Small intestine (tissue), 7 donors: ENCODE measurements at regions not wholly inside any gene's neighbourhood (a gene's known extent, or its start where the extent isn't known, plus 50 kb on each side); places are given as distances from the start of the nearest gene placed in this dataset.

Source experiments
- DNase-seq, 2 donors: peaks; one replicate each; pipeline versions ENCODE4 v3.0.0 to v3.0.0-alpha.2; 2013
- FAIRE-seq: peaks from 2 replicates; lab custom pipeline; 2012; peaks lifted over from hg19 to GRCh38; lab: Jason Lieb, UNC
- H3K27ac ChIP-seq, 3 donors: one replicate each; pipeline ENCODE4 v1.5.1; 2013; ENCODE audit warnings: low read length in 2 of 3, mild to moderate bottlenecking in 2 of 3, control low read depth in 1 of 3, inconsistent platforms in 1 of 3, low read depth in 1 of 3, moderate library complexity in 1 of 3
- H3K27me3 ChIP-seq, 3 donors: one replicate each; pipeline ENCODE4 v1.6.1; 2013; ENCODE audit warnings: low read length in 3 of 3, inconsistent platforms in 1 of 3; ENCODE audit not compliant: control insufficient read depth in 3 of 3, insufficient read depth in 3 of 3
- H3K36me3 ChIP-seq, 3 donors: one replicate each; pipeline ENCODE4 v1.6.1; 2013; ENCODE audit warnings: low read length in 3 of 3, inconsistent platforms in 1 of 3, low read depth in 1 of 3, mild to moderate bottlenecking in 1 of 3, moderate library complexity in 1 of 3; ENCODE audit not compliant: control insufficient read depth in 3 of 3, insufficient read depth in 2 of 3
- H3K4me1 ChIP-seq, 3 donors: one replicate each; pipeline ENCODE4 v1.6.1; 2013; ENCODE audit warnings: low read length in 2 of 3, inconsistent platforms in 1 of 3, low read depth in 1 of 3, mild to moderate bottlenecking in 1 of 3, moderate library complexity in 1 of 3; ENCODE audit not compliant: control insufficient read depth in 3 of 3, insufficient read depth in 2 of 3
- H3K4me3 ChIP-seq, 3 donors: one replicate each; pipeline ENCODE4 v1.5.1; 2013; ENCODE audit warnings: low read length in 3 of 3, control low read depth in 1 of 3, inconsistent platforms in 1 of 3, low read depth in 1 of 3, mild to moderate bottlenecking in 1 of 3, moderate library complexity in 1 of 3
- H3K9me3 ChIP-seq, 2 donors: one replicate each; pipeline ENCODE4 v1.6.1; 2013; ENCODE audit warnings: low read depth in 1 of 2, low read length in 1 of 2; ENCODE audit not compliant: control insufficient read depth in 2 of 2, insufficient read depth in 1 of 2
- WGBS, 3 donors: extraction: QIAGEN DNeasy Blood & Tissue Kit; methylation state at CpG; one replicate each; pipeline ENCODE4 v1.1.7; 2013; 5-methylcytosine and 5-hydroxymethylcytosine counted together
- donor health status: healthy with polysubstance abuse.
- donor health status: control.
- donor health status: control.
- donor health status: Bipolar disorder and iron deficiency.
- donor health status: healthy.

GRCh38 chrX:34716302-34716701 is 59.2 kb upstream of the TMEM47 start:
- DNase-seq (no peak), FAIRE-seq (no peak)
- H3K27me3 ChIP-seq = no peaks in the 10 kb centered on the region
- no peaks in the 10 kb centered on the region for H3K4me1 ChIP-seq
- WGBS, 3 donors = 67 to 85% (median 75%) methylated on average over 3 of the region's 3 CpGs
- H3K9me3 ChIP-seq = no peaks in the 10 kb centered on the region
- no peak overlapping the region for H3K4me3 ChIP-seq
- H3K27ac ChIP-seq = no peak overlapping the region
- H3K36me3 ChIP-seq = no peaks in the 10 kb centered on the region

GRCh38 chrX:34734383-34734782 is 77.3 kb upstream of the TMEM47 start:
- Histone ChIP-seq H3K4me1 (no peaks in the 10 kb centered on the region), H3K27ac (no peak overlapping the region), H3K9me3 (no peaks in the 10 kb centered on the region), H3K36me3 (no peaks in the 10 kb centered on the region), H3K4me3 (no peak overlapping the region), H3K27me3 (no peaks in the 10 kb centered on the region)
- DNase-seq = no peak
- WGBS, 3 donors = 45 to 71% (median 64%) methylated on average over 1 of the region's 1 CpG
- FAIRE-seq = no peak

- H3K4me1 ChIP-seq = no peaks in the 10 kb centered on the region
- DNase-seq = no peak
- no peaks in the 10 kb centered on the region for H3K36me3 ChIP-seq
- H3K27me3 ChIP-seq = no peaks in the 10 kb centered on the region
- no peak for FAIRE-seq
- no peak overlapping the region for H3K27ac ChIP-seq
- WGBS, 3 donors = 60 to 92% (median 86%) methylated on average over 4 of the region's 4 CpGs
- H3K9me3 ChIP-seq = no peaks in the 10 kb centered on the region
- no peak overlapping the region for H3K4me3 ChIP-seq
Observed at GRCh38 chrX:34744521-34744920, 87.4 kb upstream of the TMEM47 start.

- Histone ChIP-seq H3K9me3 (no peaks in the 10 kb centered on the region), H3K36me3 (no peaks in the 10 kb centered on the region), H3K27me3 (no peaks in the 10 kb centered on the region), H3K4me1 (no peaks in the 10 kb centered on the region), H3K4me3 (no peak overlapping the region), H3K27ac (no peak overlapping the region)
- FAIRE-seq = no peak
- DNase-seq = no peak
- WGBS, 3 donors = 58 to 72% (median 66%) methylated on average over 5 of the region's 5 CpGs
Observed at GRCh38 chrX:34749896-34750295, 92.8 kb upstream of the TMEM47 start.

- H3K27me3 ChIP-seq = no peaks in the 10 kb centered on the region
- no peak for FAIRE-seq
- no peaks in the 10 kb centered on the region for H3K4me1 ChIP-seq
- H3K36me3 ChIP-seq = no peaks in the 10 kb centered on the region
- H3K4me3 ChIP-seq = no peak overlapping the region
- H3K27ac ChIP-seq = no peak overlapping the region
- WGBS, 3 donors = 27 to 73% (median 34%) methylated on average over 2 of the region's 2 CpGs
- H3K9me3 ChIP-seq = no peaks in the 10 kb centered on the region
- DNase-seq = no peak
Observed at GRCh38 chrX:34764852-34765361, 107.8 kb upstream of the TMEM47 start.

- no peaks in the 10 kb centered on the region for H3K27me3 ChIP-seq
- FAIRE-seq (no peak), DNase-seq (no peak)
- H3K27ac ChIP-seq = no peak overlapping the region
- no peak overlapping the region for H3K4me3 ChIP-seq
- no peaks in the 10 kb centered on the region for H3K9me3 ChIP-seq
- H3K36me3 ChIP-seq = no peaks in the 10 kb centered on the region
- WGBS, 3 donors = 94 to 97% (median 96%) methylated on average over 2 of the region's 2 CpGs
- H3K4me1 ChIP-seq = no peaks in the 10 kb centered on the region
Observed at GRCh38 chrX:34768290-34768689, 111.2 kb upstream of the TMEM47 start.

- WGBS, 3 donors = 65 to 100% (median 97%) methylated on average over 1 of the region's 1 CpG
- no peak overlapping the region for H3K4me3 ChIP-seq
- H3K36me3 ChIP-seq = no peaks in the 10 kb centered on the region
- H3K9me3 ChIP-seq = no peaks in the 10 kb centered on the region
- FAIRE-seq = no peak
- no peak overlapping the region for H3K27ac ChIP-seq
- no peaks in the 10 kb centered on the region for H3K4me1 ChIP-seq
- DNase-seq = no peak
- no peaks in the 10 kb centered on the region for H3K27me3 ChIP-seq
Observed at GRCh38 chrX:34770511-34770910, 113.4 kb upstream of the TMEM47 start.

- Histone ChIP-seq H3K4me3 (no peak overlapping the region), H3K27ac (no peak overlapping the region), H3K27me3 (no peaks in the 10 kb centered on the region), H3K36me3 (no peaks in the 10 kb centered on the region), H3K9me3 (no peaks in the 10 kb centered on the region), H3K4me1 (no peaks in the 10 kb centered on the region)
- FAIRE-seq (no peak), DNase-seq (no peak)
- 76 to 81% (median 79%) methylated on average over 2 of the region's 2 CpGs for WGBS, 3 donors
Observed at GRCh38 chrX:34778916-34779315, 121.8 kb upstream of the TMEM47 start.

- Histone ChIP-seq H3K27me3 (no peaks in the 10 kb centered on the region), H3K9me3 (peaks cover 0 to 4% of the 10 kb centered on the region in 2 donors), H3K4me1 (no peaks in the 10 kb centered on the region), H3K27ac (no peak overlapping the region), H3K4me3 (no peak overlapping the region), H3K36me3 (no peaks in the 10 kb centered on the region)
- 77 to 89% (median 80%) methylated on average over 1 of the region's 1 CpG for WGBS, 3 donors
- FAIRE-seq = no peak
- DNase-seq = no peak
Observed at GRCh38 chrX:34790026-34790425, 132.9 kb upstream of the TMEM47 start.
